ENCODE measurements at regions not wholly inside any gene's neighbourhood (a gene's known extent, or its start where the extent isn't known, plus 50 kb on each side); places are given as distances from the start of the nearest gene placed in this dataset.

GRCh38 chrX:6678313-6678712, 143.4 kb upstream of the VCX3A start:
- in situ Hi-C loops (cut with MboI; ENCODE audit: low pct_ligation_motif_present in 1 of 4, low pct_unique_long_range_greater_than_20kb in 1 of 4, low sequenced_read_pairs in 3 of 4) (no loop called here), intact Hi-C loops (cut with DNase I; ENCODE audit: low total_unique reads) (no loop called here)
- TF ChIP-seq CTCF (IDR thresholded peaks at IDR 0.05) (no peak), POLR2A (IDR thresholded peaks at IDR 0.05) (no peak), POLR2AphosphoS5 (IDR thresholded peaks at IDR 0.05) (no peak), EP300 (IDR thresholded peaks at IDR 0.05; ENCODE audit: low read depth) (no peak)
- DNase-seq, result no peak
- Histone ChIP-seq H3K36me3 (no peaks in the 10 kb centered on the region), H3K27ac (no peak overlapping the region), H3K9me3 (no peaks in the 10 kb centered on the region), H3K4me3 (no peak overlapping the region), H3K4me1 (peaks cover 0 to 8% (median 0%) of the 10 kb centered on the region in 4 donors), H3K27me3 (no peaks in the 10 kb centered on the region)
- WGBS, 2 donors (ENCODE audit: low coverage in 1 of 2), result 32% methylated on average over 7 of the region's 7 CpGs; no CpG with 5 or more reads in 1 of the 2 donors

- Histone ChIP-seq H3K9me3 (no peaks in the 10 kb centered on the region), H3K27me3 (no peaks in the 10 kb centered on the region), H3K36me3 (no peaks in the 10 kb centered on the region), H3K4me3 (no peak overlapping the region), H3K27ac (no peak overlapping the region), H3K4me1 (peaks cover 0 to 8% (median 0%) of the 10 kb centered on the region in 4 donors)
- in situ Hi-C loops (cut with MboI; ENCODE audit: low pct_ligation_motif_present in 1 of 4, low pct_unique_long_range_greater_than_20kb in 1 of 4, low sequenced_read_pairs in 3 of 4) (no loop called here), intact Hi-C loops (cut with DNase I; ENCODE audit: low total_unique reads) (no loop called here)
- no peak for TF ChIP-seq POLR2A (IDR thresholded peaks at IDR 0.05)
- TF ChIP-seq CTCF (IDR thresholded peaks at IDR 0.05), result no peak
- no peak for TF ChIP-seq EP300 (IDR thresholded peaks at IDR 0.05; ENCODE audit: low read depth)
- TF ChIP-seq POLR2AphosphoS5 (IDR thresholded peaks at IDR 0.05), result no peak
- no peak for DNase-seq
- 67% methylated on average over 4 of the region's 4 CpGs; no CpG with 5 or more reads in 1 of the 2 donors for WGBS, 2 donors (ENCODE audit: low coverage in 1 of 2)
Observed at GRCh38 chrX:6674734-6675133, 139.8 kb upstream of the VCX3A start.

GRCh38 chrX:6667048-6667768, 132.3 kb upstream of the VCX3A start:
- no peaks in the 10 kb centered on the region for H3K27me3 ChIP-seq
- intact Hi-C loops (cut with DNase I; ENCODE audit: low total_unique reads), result no loop called here
- H3K4me1 ChIP-seq, result no peaks in the 10 kb centered on the region
- in situ Hi-C loops (cut with MboI; ENCODE audit: low pct_ligation_motif_present in 1 of 4, low pct_unique_long_range_greater_than_20kb in 1 of 4, low sequenced_read_pairs in 3 of 4), result no loop called here
- no peaks in the 10 kb centered on the region for H3K36me3 ChIP-seq
- no peak overlapping the region for H3K4me3 ChIP-seq
- no peaks in the 10 kb centered on the region for H3K9me3 ChIP-seq
- WGBS, 2 donors (ENCODE audit: low coverage in 1 of 2), result 55 to 72% methylated on average over 4 to 5 of the region's 5 CpGs
- DNase-seq, result no peak
- TF ChIP-seq CTCF (IDR thresholded peaks at IDR 0.05), result no peak
- TF ChIP-seq POLR2A (IDR thresholded peaks at IDR 0.05), result no peak
- no peak for TF ChIP-seq POLR2AphosphoS5 (IDR thresholded peaks at IDR 0.05)
- no peak for TF ChIP-seq EP300 (IDR thresholded peaks at IDR 0.05; ENCODE audit: low read depth)
- no peak overlapping the region for H3K27ac ChIP-seq

DNA sequence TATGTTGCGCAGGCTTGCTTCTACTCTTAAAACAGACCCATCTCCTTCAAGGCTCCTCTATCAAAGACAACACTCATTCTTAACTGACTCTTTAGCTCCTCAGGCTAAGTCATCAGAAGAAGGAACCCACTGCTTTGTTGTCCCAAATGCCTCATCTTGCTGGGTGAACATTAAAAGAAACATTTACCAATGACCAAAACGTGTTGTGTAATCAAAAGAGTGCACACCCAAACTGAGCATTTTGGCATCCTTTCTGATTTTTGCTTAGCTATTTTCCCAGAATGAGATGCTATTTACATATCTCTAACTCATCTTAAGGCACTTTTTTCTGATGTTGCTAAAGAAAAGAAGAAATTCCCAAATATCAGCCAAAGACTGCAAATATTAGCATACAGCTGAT, 131.7 kb upstream of the VCX3A start:
- no peaks in the 10 kb centered on the region for H3K36me3 ChIP-seq
- H3K4me3 ChIP-seq, result no peak overlapping the region
- DNase-seq, result no peak
- no peaks in the 10 kb centered on the region for H3K9me3 ChIP-seq
- 75% methylated on average over 2 of the region's 2 CpGs; no CpG with 5 or more reads in 1 of the 2 donors for WGBS, 2 donors (ENCODE audit: low coverage in 1 of 2)
- TF ChIP-seq EP300 (IDR thresholded peaks at IDR 0.05; ENCODE audit: low read depth) (no peak), POLR2A (IDR thresholded peaks at IDR 0.05) (no peak), POLR2AphosphoS5 (IDR thresholded peaks at IDR 0.05) (no peak), CTCF (IDR thresholded peaks at IDR 0.05) (no peak)
- H3K27me3 ChIP-seq, result no peaks in the 10 kb centered on the region
- in situ Hi-C loops (cut with MboI; ENCODE audit: low pct_ligation_motif_present in 1 of 4, low pct_unique_long_range_greater_than_20kb in 1 of 4, low sequenced_read_pairs in 3 of 4), result no loop called here
- intact Hi-C loops (cut with DNase I; ENCODE audit: low total_unique reads), result no loop called here
- H3K27ac ChIP-seq, result no peak overlapping the region
- H3K4me1 ChIP-seq, result no peaks in the 10 kb centered on the region

All from transverse colon (tissue), 4 donors.